HG03558 (cell line): ENCODE measurements at regions not wholly inside any gene's neighbourhood (a gene's known extent, or its start where the extent isn't known, plus 50 kb on each side); places are given as distances from the start of the nearest gene placed in this dataset.
"Not testable (repeated sequence)": the region's sequence is repeated elsewhere in the genome, so short reads cannot be mapped to it uniquely, and the experiment has no call there.

ENCODE experiments used
- ATAC-seq: cut with Tn5 transposase; IDR thresholded peaks from one replicate; pipeline ENCODE4 v1.9.1; 2021; ENCODE audit warnings: moderate number of reproducible peaks; ENCODE audit not compliant: unreplicated experiment; ENCODE audit errors: extremely low read depth

- ATAC-seq, result no peak
Measured at GRCh38 chr3:159486580-159486979, 502.1 kb upstream of the IL12A start.

GRCh38 chr3:159487304-159487703, 501.3 kb upstream of the IL12A start:
- ATAC-seq, result no peak

GRCh38 chr3:159488602-159489001, 500.0 kb upstream of the IL12A start:
- no peak for ATAC-seq

- no peak for ATAC-seq
Measured at GRCh38 chr3:159497361-159497760, 491.3 kb upstream of the IL12A start.

- ATAC-seq, result no peak
Measured at GRCh38 chr3:159499031-159499793, 489.4 kb upstream of the IL12A start.

GRCh38 chr3:159501029-159501428, 487.6 kb upstream of the IL12A start:
- no peak for ATAC-seq

- ATAC-seq, result no peak
Measured at GRCh38 chr3:159502986-159503385, 485.6 kb upstream of the IL12A start.

- not testable (repeated sequence) for ATAC-seq
Measured at GRCh38 chr3:159510988-159511387, 477.6 kb upstream of the IL12A start.

- no peak for ATAC-seq
Measured at GRCh38 chr3:159513444-159513843, 475.2 kb upstream of the IL12A start.

GRCh38 chr3:159513867-159514380, 474.7 kb upstream of the IL12A start:
- ATAC-seq, result no peak

GRCh38 chr3:159517105-159517504, 471.5 kb upstream of the IL12A start:
- ATAC-seq, result no peak

GRCh38 chr3:159520638-159521037, 468.0 kb upstream of the IL12A start:
- no peak for ATAC-seq

GRCh38 chr3:159522276-159522675, 466.4 kb upstream of the IL12A start:
- ATAC-seq, result no peak

- no peak for ATAC-seq
Measured at GRCh38 chr3:159528251-159528895, 460.3 kb upstream of the IL12A start.

- no peak for ATAC-seq
Measured at GRCh38 chr3:159532577-159532976, 456.1 kb upstream of the IL12A start.

- no peak for ATAC-seq
Measured at GRCh38 chr3:159534496-159534895, 454.1 kb upstream of the IL12A start.

- no peak for ATAC-seq
Measured at GRCh38 chr3:159536876-159537275, 451.8 kb upstream of the IL12A start.

- no peak for ATAC-seq
Measured at GRCh38 chr3:159538507-159538906, 450.1 kb upstream of the IL12A start.

GRCh38 chr3:159540882-159541495, 447.6 kb upstream of the IL12A start:
- ATAC-seq, result no peak

GRCh38 chr3:159548675-159549335, 439.8 kb upstream of the IL12A start:
- ATAC-seq, result no peak

- ATAC-seq, result no peak
Measured at GRCh38 chr3:159555205-159555604, 433.4 kb upstream of the IL12A start.
